Small intestine (tissue), 7 donors: ENCODE measurements at regions not wholly inside any gene's neighbourhood (a gene's known extent, or its start where the extent isn't known, plus 50 kb on each side); places are given as distances from the start of the nearest gene placed in this dataset.

Experiments
- DNase-seq, 2 donors: peaks; one replicate each; pipeline versions ENCODE4 v3.0.0 to v3.0.0-alpha.2; 2013
- FAIRE-seq: peaks from 2 replicates; lab custom pipeline; 2012; peaks lifted over from hg19 to GRCh38; lab: Jason Lieb, UNC
- H3K27ac ChIP-seq, 3 donors: one replicate each; pipeline ENCODE4 v1.5.1; 2013; ENCODE audit warnings: low read length in 2 of 3, mild to moderate bottlenecking in 2 of 3, control low read depth in 1 of 3, inconsistent platforms in 1 of 3, low read depth in 1 of 3, moderate library complexity in 1 of 3
- H3K27me3 ChIP-seq, 3 donors: one replicate each; pipeline ENCODE4 v1.6.1; 2013; ENCODE audit warnings: low read length in 3 of 3, inconsistent platforms in 1 of 3; ENCODE audit not compliant: control insufficient read depth in 3 of 3, insufficient read depth in 3 of 3
- H3K36me3 ChIP-seq, 3 donors: one replicate each; pipeline ENCODE4 v1.6.1; 2013; ENCODE audit warnings: low read length in 3 of 3, inconsistent platforms in 1 of 3, low read depth in 1 of 3, mild to moderate bottlenecking in 1 of 3, moderate library complexity in 1 of 3; ENCODE audit not compliant: control insufficient read depth in 3 of 3, insufficient read depth in 2 of 3
- H3K4me1 ChIP-seq, 3 donors: one replicate each; pipeline ENCODE4 v1.6.1; 2013; ENCODE audit warnings: low read length in 2 of 3, inconsistent platforms in 1 of 3, low read depth in 1 of 3, mild to moderate bottlenecking in 1 of 3, moderate library complexity in 1 of 3; ENCODE audit not compliant: control insufficient read depth in 3 of 3, insufficient read depth in 2 of 3
- H3K4me3 ChIP-seq, 3 donors: one replicate each; pipeline ENCODE4 v1.5.1; 2013; ENCODE audit warnings: low read length in 3 of 3, control low read depth in 1 of 3, inconsistent platforms in 1 of 3, low read depth in 1 of 3, mild to moderate bottlenecking in 1 of 3, moderate library complexity in 1 of 3
- H3K9me3 ChIP-seq, 2 donors: one replicate each; pipeline ENCODE4 v1.6.1; 2013; ENCODE audit warnings: low read depth in 1 of 2, low read length in 1 of 2; ENCODE audit not compliant: control insufficient read depth in 2 of 2, insufficient read depth in 1 of 2
- WGBS, 3 donors: extraction: QIAGEN DNeasy Blood & Tissue Kit; methylation state at CpG; one replicate each; pipeline ENCODE4 v1.1.7; 2013; 5-methylcytosine and 5-hydroxymethylcytosine counted together
- donor health status: healthy with polysubstance abuse.
- donor health status: control.
- donor health status: control.
- donor health status: Bipolar disorder and iron deficiency.
- donor health status: healthy.

- Histone ChIP-seq H3K9me3 (no peaks in the 10 kb centered on the region), H3K4me1 (no peaks in the 10 kb centered on the region), H3K4me3 (no peak overlapping the region), H3K27ac (no peak overlapping the region), H3K27me3 (no peaks in the 10 kb centered on the region), H3K36me3 (no peaks in the 10 kb centered on the region)
- FAIRE-seq (no peak), DNase-seq (no peak)
- 87 to 89% (median 89%) methylated on average over 5 of the region's 5 CpGs for WGBS, 3 donors
Measured at GRCh38 chr14:83535444-83535843, 1994.5 kb upstream of the FLRT2 start.

GRCh38 chr14:83541147-83541546 is 1988.8 kb upstream of the FLRT2 start:
- Histone ChIP-seq H3K4me1 (no peaks in the 10 kb centered on the region), H3K36me3 (no peaks in the 10 kb centered on the region), H3K4me3 (no peak overlapping the region), H3K27me3 (no peaks in the 10 kb centered on the region), H3K27ac (no peak overlapping the region), H3K9me3 (no peaks in the 10 kb centered on the region)
- DNase-seq (no peak), FAIRE-seq (no peak)
- WGBS, 3 donors: 86 to 87% (median 86%) methylated on average over 13 of the region's 13 CpGs

GRCh38 chr14:83548061-83548839 is 1981.7 kb upstream of the FLRT2 start:
- 45 to 57% (median 47%) methylated on average over 5 of the region's 5 CpGs for WGBS, 3 donors
- no peak for FAIRE-seq
- no peak for DNase-seq

GRCh38 chr14:83556065-83556464 is 1973.9 kb upstream of the FLRT2 start:
- Histone ChIP-seq H3K27ac (no peak overlapping the region), H3K9me3 (peaks cover 0 to 4% of the 10 kb centered on the region in 2 donors), H3K36me3 (no peaks in the 10 kb centered on the region), H3K4me3 (no peak overlapping the region), H3K27me3 (no peaks in the 10 kb centered on the region), H3K4me1 (no peaks in the 10 kb centered on the region)
- DNase-seq: no peak
- WGBS, 3 donors: 71 to 79% (median 74%) methylated on average over 2 of the region's 2 CpGs
- FAIRE-seq: no peak

More at GRCh38 chr14:83548061-83548839, 1981.7 kb upstream of the FLRT2 start:
- Histone ChIP-seq H3K4me1 (no peaks in the 10 kb centered on the region), H3K4me3 (no peak overlapping the region), H3K9me3 (no peaks in the 10 kb centered on the region), H3K36me3 (no peaks in the 10 kb centered on the region), H3K27me3 (no peaks in the 10 kb centered on the region), H3K27ac (no peak overlapping the region)

GRCh38 chr14:83556746-83557453 is 1973.0 kb upstream of the FLRT2 start:
- H3K4me3 ChIP-seq: no peak overlapping the region
- H3K4me1 ChIP-seq: no peaks in the 10 kb centered on the region
- no peaks in the 10 kb centered on the region for H3K27me3 ChIP-seq
- no peaks in the 10 kb centered on the region for H3K36me3 ChIP-seq
- 90 to 92% (median 92%) methylated on average over 9 of the region's 9 CpGs for WGBS, 3 donors
- H3K27ac ChIP-seq: no peak overlapping the region
- DNase-seq (no peak), FAIRE-seq (no peak)
- peaks cover 1 to 4% of the 10 kb centered on the region in 2 donors for H3K9me3 ChIP-seq

GRCh38 chr14:83558946-83559345 is 1971.0 kb upstream of the FLRT2 start:
- DNase-seq: no peak
- Histone ChIP-seq H3K4me1 (no peaks in the 10 kb centered on the region), H3K27me3 (no peaks in the 10 kb centered on the region), H3K36me3 (no peaks in the 10 kb centered on the region), H3K27ac (no peak overlapping the region), H3K4me3 (no peak overlapping the region), H3K9me3 (peaks cover 1 to 4% of the 10 kb centered on the region in 2 donors)
- no peak for FAIRE-seq

GRCh38 chr14:83559721-83560120 is 1970.2 kb upstream of the FLRT2 start:
- peaks cover 1 to 4% of the 10 kb centered on the region in 2 donors for H3K9me3 ChIP-seq

GRCh38 chr14:83561261-83561660 is 1968.7 kb upstream of the FLRT2 start:
- Histone ChIP-seq H3K4me3 (no peak overlapping the region), H3K27me3 (no peaks in the 10 kb centered on the region), H3K27ac (no peak overlapping the region), H3K4me1 (no peaks in the 10 kb centered on the region), H3K36me3 (no peaks in the 10 kb centered on the region), H3K9me3 (peaks cover 1 to 4% of the 10 kb centered on the region in 2 donors)
- FAIRE-seq: no peak
- 78 to 93% (median 84%) methylated on average over 7 of the region's 7 CpGs for WGBS, 3 donors
- DNase-seq: no peak

More at GRCh38 chr14:83559721-83560120, 1970.2 kb upstream of the FLRT2 start:
- H3K36me3 ChIP-seq: no peaks in the 10 kb centered on the region
- no peak overlapping the region for H3K4me3 ChIP-seq
- no peak overlapping the region for H3K27ac ChIP-seq
- no peaks in the 10 kb centered on the region for H3K4me1 ChIP-seq
- no peaks in the 10 kb centered on the region for H3K27me3 ChIP-seq
- DNase-seq (no peak), FAIRE-seq (no peak)
